HG02973 (cell line): ENCODE measurements at regions not wholly inside any gene's neighbourhood (a gene's known extent, or its start where the extent isn't known, plus 50 kb on each side); places are given as distances from the start of the nearest gene placed in this dataset.

Experiments
- ATAC-seq: cut with Tn5 transposase; IDR thresholded peaks from one replicate; pipeline ENCODE4 v1.9.1; 2021; ENCODE audit warnings: moderate library complexity; ENCODE audit not compliant: unreplicated experiment

DNA sequence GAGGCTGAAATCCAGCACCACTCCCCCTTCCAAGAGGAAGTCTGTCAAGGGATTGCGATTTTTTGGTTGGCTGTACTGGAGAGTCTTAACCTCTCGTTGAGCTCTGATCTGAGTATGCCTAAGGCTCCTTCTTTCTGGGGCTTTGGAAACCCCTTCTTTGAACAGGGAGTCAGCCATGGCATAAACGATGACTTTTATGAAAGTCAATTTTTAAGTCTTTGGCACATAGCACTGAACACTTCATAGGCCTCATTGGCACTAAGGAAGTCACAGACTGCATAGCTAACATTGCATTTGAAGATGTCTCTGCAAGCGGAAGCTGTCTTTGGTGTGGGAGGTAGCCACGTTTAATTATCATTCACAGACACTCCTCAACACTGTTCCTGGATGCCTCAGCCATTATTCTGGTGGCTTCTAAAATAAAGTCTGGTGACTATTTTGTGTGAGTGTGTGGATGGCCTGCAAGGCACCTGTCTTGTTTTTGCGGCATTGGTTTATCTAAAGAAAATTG is 148.2 kb upstream of the NCK2 start:
- no peak for ATAC-seq

DNA sequence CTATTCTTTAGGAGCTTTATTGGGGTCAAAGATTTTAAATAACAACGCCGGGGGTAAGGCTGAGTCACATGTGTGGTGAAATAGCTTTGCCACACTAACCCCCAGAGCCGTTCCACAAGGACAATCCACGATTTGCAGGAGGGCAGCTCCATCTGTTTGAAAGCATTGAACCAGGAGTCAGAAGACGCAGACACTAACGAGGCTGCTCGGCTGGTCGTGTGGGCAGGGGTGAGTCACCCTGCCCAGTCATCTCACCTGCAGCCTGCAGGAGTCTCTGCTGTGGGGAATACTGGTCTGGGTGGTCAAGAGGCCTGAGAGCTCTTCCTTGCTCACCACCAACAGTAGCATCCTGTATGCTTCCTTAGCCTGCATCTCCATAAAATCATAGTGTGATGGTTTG is 149.2 kb upstream of the NCK2 start:
- no peak for ATAC-seq

DNA sequence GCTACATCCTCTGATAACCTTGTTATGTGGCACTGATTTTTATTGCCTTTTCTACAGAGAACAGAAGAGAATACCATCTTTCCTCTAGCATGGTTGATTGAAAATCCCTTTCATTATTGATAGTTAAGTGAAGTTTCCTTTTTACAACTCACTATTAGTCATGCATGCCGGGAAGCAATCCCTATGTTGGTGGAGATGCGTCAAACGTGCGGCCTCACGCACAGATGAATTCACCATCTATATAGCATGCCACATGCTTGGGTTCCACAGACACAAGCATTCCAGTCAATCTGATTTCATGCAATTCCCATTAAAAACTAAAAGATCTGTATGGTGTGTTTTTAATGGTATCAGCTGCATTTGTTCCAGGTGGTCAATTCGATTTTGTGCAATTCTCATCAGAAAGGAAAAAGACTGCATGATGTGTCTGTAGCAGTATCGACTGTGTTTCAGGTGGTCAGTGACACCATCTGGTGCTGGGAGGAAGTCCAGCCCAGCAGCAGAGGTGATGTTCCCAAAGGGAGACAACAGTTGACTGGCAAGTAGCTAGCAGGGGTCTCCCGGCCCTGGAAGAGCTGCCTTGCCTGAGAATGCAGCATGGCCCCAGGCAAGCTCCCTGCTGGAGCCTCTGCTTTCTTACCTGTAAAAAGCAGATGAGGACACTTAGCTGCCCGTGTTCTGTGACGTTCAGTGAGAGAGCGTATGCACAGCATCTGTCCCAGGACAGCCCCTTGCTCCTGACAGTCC is 151.3 kb upstream of the NCK2 start:
- no peak for ATAC-seq

DNA sequence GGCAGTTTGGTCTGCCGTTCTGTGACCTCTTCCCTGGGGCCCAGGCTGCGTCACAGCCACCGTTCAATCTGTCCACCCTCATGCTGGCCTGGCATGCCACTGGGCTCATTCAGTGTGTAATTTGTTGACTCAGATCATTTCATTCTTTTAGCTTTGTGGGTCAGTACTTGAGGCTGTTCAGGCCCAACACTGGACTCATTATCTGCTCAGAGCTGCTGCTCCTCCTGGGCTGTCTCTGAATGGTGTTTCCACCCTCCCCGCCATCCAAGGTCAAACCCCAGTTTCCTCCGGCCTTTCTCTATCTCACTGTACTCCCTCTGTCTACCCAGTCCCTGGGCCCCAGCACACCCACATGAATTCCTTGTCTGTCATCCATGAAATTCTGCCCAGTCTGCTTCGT is 152.4 kb upstream of the NCK2 start:
- no peak for ATAC-seq

DNA sequence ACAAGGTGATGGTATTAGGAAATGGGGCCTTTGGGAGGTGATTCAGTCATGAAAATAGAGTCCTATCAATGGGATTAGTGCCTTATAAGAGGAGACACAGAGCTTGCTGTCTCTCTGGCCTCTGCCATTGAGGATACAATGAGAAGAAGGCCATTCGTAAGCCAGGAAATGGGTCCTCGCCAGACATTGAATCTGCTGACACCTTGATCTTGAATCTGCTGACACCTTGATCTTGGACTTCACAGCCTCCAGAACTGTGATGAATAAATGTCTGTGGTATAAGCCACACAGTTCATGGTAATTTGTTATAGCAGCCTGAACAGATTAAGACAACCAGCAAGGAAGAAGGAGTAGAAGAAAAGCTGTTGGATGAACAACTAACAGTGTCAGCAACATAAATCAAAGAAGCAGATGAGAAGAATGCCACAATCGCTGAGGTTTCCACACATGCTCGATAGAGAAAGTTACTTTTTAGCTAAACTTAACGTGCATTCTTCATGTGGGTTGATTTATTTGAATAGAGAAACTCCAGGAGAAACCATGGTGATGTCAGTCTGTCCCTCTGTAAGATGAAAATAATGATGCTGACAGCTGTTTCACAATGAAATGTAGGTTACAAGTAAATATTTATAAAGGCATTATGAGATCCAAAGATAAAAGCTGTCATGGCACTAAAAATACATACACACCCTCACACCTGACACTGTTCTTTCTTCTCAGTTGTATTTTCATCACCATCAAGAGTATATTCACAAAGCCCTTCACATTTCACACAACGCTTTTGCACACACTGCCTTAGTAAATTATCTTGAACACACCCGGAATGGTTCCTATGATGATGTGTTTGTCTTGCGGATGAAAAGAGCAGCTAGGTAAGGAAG is 153.7 kb upstream of the NCK2 start:
- no peak for ATAC-seq

DNA sequence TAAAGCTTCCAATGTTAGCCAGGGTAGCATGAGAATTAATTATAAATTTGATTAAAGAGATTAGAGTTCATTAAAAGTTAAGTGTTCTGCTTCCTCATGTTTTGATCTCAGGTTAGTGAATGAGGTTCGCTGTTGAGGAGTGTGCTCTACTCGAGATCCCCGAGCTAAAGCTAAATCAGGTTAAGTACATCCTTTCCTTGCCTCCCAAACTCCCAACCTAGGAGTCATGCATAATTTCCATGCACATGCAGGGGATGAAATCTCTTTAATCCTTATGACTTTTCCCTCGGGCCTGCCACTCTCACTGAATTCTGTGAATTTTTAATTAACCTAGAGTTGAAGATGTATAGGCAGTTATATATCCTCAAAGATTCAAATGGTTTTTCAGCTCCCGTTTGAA is 156.1 kb upstream of the NCK2 start:
- no peak for ATAC-seq

DNA sequence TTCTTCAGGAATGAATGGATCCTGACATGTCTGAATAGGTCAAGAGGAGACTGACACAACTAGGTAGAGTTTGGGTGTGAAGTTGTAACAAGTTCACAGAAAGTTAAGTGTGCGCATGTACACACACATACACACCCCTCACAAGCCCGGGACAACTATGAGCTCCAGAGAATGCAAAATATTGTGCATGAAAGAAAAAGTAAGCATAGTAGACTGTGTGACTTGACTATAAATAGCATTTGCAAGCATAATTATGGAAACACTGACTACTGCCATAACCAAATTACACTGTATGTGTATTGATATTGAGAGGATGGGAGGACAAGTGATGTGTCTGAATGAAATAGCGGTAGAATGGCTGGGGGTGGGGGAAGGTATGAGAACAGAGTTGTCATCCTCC is 157.1 kb upstream of the NCK2 start:
- ATAC-seq = no peak

DNA sequence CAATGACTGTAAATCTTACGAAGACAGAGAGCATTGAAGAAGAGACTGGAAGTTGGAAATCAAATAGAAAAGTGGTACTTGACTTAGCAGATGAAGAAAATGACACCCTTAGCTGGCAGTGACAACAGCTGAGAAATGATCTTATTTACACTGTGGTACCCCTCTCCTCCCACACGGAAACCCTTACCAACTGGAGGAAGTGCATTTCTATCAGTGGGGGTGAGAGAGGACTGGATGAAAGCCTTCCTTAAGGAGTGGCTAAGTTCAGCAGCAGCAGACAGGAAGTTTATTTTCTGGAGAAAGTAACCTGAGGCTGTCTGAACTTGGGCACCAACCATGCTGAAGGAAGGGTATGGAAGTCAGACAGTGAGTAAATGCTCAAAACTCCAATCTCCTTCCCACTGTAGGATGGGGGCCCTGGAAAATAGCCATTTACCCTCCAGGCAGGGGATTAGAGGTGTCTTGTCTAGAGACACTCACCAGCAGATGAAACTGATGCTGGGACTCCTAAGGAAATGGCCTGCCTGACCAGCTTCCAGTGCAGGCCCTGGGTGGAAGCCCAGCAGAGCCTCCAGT is 160.2 kb upstream of the NCK2 start:
- no peak for ATAC-seq

DNA sequence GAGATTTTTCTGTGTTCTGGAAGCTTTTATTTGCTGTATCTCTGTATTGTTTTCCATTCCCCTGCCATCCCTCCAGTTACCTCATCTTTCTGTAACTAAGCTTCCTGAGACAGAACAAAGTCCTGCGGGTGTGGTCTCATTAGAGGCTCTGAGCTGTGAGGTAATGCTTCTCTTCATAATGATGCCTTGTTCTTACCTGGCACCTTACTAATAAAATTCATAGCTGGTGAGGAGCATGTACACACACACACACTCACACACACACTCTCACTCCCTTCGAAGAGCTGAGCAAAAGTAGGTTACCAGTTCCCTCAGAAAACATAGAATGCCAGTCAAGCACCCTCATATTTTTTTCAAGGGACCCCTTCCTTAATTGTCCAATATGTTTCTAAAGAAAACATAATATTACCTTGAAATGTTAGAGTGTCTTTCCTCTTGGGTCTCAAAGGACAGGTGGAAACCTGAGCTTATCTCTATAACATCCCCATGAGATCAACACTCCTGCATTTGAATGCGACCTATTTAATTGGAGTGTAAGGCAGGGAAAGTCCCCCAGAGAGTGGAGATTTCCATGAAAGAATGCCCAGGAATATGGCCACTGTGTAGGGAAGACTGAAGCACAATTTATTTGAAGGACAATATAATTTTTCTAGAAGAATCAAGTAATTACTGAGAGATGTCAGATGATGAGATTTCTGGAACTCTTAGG is 161.6 kb upstream of the NCK2 start:
- no peak for ATAC-seq

DNA sequence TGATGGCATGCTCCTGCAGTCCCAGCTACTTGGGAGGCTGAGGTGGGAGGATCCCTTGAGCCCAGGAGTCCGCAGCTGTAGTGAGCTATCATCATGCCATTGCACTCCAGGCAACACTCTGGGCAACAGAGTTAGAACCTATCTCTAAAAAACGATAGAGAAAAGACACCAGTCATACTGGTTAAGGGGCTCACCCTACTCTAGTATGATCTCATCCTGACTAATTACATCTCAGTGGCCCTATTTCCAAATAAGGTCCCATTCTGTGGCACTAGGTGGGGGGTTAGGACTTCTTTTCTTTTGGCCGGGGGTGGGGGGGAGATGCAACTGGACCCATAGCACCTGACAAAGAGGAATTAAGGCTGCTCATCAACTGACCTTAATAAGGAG is 163.2 kb upstream of the NCK2 start:
- ATAC-seq = no peak

DNA sequence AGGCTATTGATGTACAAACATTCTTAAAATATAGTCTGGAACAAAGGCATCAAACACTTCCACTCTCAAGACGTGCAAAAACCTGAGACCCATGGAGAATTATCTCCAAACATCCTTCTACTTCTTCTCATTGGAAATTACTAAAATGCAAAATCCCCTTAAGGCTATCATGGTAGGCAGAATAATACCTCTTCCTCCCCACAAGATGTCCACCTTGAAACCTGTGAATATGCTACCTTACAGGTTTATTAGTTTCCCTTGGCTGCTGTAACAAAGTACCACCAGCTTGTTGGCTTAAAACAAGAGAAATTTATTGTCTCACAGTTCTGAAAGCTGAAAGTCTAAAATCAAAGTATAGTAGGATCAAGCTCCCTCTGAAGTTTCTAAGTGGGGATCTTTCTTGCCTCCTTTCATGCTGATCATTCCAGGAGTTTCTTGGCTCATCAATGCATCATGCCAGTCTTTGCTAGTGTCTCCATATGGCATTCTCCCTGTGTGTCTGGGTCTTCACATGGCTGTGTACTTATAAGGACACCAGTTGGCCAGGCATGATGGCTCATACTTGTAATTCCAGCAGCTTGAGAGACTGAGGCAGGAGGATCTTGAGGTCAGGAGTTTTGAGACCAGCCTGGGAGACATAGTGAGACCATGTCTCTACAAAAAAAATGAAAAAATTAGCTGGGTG is 163.7 kb upstream of the NCK2 start:
- no peak for ATAC-seq

DNA sequence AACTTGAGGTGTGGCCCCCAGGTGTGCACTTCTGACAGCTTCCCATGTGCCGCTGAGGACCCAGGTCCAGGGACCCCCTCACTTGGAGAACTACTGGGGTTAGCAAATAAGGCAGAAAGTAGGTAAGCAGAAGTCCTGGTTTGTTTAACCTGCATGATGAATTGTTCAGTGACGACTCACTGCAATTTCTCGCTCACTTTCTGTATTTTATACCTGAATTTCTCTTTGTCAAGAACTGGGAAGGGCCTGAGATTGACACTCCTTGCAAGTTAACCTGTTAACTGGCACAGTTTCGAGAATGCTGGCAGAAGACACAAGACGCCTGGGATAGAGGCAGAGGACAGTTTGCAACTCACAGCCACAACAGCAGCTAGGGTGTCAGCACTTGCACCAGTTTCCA is 164.5 kb upstream of the NCK2 start:
- no peak for ATAC-seq

DNA sequence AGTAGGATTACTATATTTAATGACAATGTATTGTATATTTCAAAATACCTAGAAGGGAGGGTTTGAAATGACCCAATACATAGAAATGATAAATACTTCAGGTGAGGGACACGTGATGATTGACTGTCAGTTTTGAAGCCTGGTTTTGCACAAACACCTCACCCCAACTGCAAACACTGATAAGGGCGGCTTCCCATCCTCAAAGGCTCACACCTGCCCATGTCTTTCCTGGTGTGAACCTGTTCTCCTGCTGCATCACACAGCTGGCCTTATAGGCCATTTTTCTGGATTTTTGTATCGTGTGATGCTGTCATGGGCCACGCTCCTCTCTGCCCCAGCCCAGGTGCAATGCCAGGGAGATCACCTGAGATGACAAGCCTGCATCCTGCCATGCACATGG is 166.5 kb upstream of the NCK2 start:
- ATAC-seq = no peak

DNA sequence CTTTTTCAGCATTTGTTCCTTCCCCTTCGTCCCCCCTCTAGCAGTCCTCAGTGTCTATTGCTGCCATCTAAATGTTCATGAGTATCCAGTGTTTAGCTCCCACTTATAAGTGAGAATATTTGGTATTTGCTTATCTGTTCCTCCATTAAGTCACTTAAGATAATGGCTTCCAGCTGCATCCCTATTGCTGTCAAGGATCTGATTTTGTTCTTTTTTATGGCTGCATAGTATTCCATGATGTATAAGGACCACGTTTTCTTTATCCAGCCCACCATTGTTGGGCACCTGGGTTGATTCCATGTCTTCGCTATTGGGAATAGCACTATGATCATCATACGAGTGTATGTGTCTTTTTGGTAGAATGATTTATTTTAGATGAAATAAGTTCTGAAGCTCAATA is 166.9 kb upstream of the NCK2 start:
- no peak for ATAC-seq

DNA sequence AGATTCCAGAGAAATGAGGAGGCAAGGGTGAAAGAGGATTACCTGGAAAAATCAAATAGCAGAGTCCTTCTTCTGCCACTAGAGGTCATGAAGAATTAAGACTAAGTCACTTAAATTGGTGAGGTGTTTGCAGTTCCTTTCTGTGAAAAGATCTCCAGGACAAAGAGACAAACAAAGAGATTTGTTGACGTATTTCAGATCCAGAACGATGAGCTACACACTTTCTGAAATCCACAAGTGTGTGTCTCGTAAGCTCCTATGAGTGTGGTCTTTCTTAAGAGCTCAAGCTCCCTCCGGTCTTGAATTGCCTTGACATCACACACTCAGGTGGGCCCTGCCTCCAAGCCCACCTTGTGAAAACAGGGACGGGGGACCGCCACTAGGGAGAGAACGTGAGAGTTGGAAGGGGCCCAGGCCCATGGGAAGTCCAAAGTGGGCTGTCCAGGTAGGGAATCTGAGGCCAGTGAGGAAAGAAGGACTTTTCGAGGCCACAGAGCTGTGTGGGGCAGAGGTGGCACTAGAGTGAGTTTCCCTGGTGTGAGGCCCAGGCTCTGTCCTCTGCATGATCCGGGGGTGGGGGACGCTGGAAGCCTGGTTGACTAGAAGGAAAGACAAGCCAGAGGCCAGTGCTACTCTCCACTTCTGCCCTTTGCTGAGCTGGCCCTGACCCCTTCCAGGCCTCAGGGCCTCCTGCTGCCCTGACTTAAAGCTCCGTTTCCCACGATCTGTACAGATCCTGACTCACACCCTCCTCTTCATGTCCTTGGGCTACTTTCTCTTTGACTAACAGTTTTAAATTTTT is 168.1 kb upstream of the NCK2 start:
- no peak for ATAC-seq

DNA sequence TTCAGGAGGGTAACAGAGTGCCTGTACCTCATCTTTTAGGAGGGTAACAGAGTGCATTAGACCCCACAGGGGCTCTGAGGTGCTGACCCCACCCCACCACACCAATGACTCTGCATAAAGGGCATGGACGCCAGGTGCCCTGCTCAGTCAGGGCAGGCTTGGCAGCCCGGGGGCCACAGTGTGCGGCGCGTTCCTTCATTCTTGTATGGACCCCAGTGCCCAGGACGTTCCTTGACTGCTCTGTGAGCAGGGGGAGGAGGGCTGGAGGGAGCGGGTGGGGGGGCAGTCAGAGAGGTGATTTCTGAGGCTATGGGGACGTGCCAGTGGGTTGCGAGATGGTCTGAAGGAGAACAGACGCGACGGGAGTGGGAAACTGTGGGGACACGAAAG is 168.7 kb upstream of the NCK2 start:
- no peak for ATAC-seq

DNA sequence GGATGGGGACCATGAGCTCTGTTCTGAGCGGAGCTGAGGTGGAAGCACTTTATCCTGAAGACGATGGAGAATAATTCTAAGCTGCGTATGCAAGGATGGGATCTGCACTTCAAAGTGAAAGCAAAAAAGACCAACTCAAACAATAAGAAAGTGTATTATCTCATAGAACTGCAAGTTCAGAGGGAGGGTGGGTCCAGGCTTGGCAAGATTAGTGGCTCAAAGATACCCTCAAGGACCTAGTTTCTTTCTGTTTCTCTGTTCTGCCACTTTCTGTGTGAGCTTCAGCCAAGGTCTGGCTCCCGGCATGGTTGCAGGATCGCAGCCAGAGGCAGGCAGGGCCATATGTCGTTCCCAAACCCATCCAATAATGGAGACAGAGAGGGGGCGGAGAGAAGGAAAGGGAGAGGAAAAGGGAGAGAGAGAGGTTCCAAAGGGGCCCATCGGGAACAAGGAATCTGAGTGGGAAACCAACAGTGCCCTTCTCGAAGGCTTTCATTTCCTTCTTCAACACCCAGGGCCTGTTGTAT is 169.2 kb upstream of the NCK2 start:
- no peak for ATAC-seq

DNA sequence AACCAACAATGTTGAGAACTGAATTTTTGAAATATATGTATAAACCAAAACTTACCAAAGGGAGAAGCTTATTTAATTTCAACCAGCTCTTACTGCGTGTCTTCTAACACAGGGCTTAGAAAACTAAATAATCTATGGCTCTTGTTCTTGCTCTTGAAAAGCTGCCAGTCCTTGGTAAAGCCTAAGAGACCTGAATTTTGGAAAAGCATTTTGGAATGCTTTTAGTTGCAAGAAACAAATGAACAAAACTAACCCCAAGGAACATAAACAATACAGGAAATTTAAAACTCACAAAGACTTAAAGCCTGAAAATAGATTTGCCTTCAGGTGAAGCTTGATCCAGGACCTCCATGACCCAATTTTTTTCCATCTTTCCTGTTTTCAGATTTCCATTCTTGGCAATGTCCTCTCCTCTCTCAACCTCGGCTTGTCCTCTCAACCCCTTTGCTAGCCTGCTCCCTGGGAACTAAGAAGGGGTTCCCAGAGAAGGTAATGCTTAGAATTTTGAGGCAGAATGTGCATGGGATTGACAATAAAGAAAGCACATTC is 169.8 kb upstream of the NCK2 start:
- no peak for ATAC-seq

DNA sequence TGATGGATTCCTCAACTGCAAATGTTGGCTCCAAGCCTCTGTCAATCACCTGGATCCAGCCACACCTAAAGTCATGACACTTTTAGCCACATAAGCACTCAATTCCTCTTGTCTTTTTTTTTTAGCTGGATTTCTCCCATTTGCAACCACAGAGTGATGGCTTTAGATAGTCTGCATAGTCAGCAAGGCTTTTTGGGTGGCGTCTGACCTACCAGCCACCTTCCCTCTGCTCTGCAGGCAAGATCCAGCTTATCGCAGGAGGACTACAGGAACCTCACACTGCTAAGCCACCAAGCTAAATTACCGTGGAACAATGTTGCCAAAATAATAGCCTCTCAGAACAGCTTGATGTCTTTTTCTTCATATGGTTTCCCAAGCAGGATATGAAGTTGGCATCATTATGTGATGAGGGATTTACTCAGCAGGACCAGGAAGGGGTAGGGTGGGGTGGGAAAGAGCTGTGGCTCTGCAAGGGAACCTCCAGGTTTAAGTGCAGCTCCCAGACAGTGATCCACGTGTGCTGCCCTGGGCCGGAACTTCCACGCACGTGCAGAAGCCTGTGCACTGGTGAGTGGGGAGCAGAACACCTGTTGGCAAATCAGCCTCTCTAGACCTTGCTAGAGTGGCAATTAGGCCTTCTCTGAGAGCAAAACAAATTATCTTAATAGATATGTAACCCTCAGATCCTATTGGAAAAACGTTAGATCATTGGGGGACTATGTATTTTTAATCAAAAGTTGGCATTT is 170.6 kb upstream of the NCK2 start:
- ATAC-seq = no peak
